GM23338 (cell line): ENCODE measurements at regions not wholly inside any gene's neighbourhood (a gene's known extent, or its start where the extent isn't known, plus 50 kb on each side); places are given as distances from the start of the nearest gene placed in this dataset.

Source experiments
- EZH2 ChIP-seq: fragments of 200-600 bp; sonication (generic); IDR thresholded peaks from one replicate; pipeline ENCODE4 v1.8.0; 2017; ENCODE audit warnings: antibody characterized with exemption, mild to moderate bottlenecking, low read depth; ENCODE audit not compliant: unreplicated experiment
- EZH2phosphoT487 ChIP-seq: fragments of 200-600 bp; sonication (generic); IDR thresholded peaks from one replicate; pipeline ENCODE4 v1.8.1; 2018; ENCODE audit warnings: antibody characterized with exemption; ENCODE audit not compliant: unreplicated experiment
- POLR2AphosphoS5 ChIP-seq: IDR thresholded peaks from 2 replicates; pipeline ENCODE4 v1.6.1; 2016; ENCODE audit warnings: antibody characterized with exemption, low read depth
- TF ChIP-seq, protein P1 (sequence below), 2 experiments: fragments of 200-600 bp in 1 of 2; sonication (generic) in 1 of 2; conservative IDR thresholded peaks; 2 replicates each; pipeline versions ENCODE4 v1.5.1 to v1.6.1; 2016 to 2017; ENCODE audit warnings: antibody characterized with exemption in 2 of 2, low read depth in 2 of 2, mild to moderate bottlenecking in 2 of 2, moderate library complexity in 1 of 2

DNA sequence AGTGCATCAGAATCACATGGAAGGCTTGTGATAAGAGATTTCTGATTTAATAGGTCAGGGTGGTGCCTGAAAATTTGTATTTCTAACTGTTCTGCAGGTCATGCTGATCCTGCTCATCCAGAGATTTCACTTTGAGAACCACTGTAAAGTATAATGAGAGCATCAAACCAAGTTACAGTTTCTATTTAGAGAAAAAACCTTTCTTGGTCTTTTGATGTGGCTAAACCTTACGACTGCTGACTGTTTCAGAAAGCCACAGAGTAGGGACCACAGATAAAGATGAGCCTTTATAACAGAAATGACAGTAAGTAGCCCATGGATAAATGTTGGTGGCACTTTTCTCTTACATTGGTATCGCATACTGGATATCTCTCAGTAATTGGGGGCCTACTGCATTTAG, 109.4 kb upstream of the FANCL start:
- TF ChIP-seq, protein P1, sequence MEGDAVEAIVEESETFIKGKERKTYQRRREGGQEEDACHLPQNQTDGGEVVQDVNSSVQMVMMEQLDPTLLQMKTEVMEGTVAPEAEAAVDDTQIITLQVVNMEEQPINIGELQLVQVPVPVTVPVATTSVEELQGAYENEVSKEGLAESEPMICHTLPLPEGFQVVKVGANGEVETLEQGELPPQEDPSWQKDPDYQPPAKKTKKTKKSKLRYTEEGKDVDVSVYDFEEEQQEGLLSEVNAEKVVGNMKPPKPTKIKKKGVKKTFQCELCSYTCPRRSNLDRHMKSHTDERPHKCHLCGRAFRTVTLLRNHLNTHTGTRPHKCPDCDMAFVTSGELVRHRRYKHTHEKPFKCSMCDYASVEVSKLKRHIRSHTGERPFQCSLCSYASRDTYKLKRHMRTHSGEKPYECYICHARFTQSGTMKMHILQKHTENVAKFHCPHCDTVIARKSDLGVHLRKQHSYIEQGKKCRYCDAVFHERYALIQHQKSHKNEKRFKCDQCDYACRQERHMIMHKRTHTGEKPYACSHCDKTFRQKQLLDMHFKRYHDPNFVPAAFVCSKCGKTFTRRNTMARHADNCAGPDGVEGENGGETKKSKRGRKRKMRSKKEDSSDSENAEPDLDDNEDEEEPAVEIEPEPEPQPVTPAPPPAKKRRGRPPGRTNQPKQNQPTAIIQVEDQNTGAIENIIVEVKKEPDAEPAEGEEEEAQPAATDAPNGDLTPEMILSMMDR (conservative IDR thresholded peaks at IDR 0.05; ENCODE audit: low read depth in 2 of 2): no peak
- TF ChIP-seq POLR2AphosphoS5 (no peak), EZH2 (no peak), EZH2phosphoT487 (no peak)
